Neural progenitor cell (in vitro differentiated cells): ENCODE measurements at regions not wholly inside any gene's neighbourhood (a gene's known extent, or its start where the extent isn't known, plus 50 kb on each side); places are given as distances from the start of the nearest gene placed in this dataset.

ENCODE experiments used
- DNase-seq: peaks from one replicate; pipeline ENCODE4 v3.0.0-alpha.2; 2016; ENCODE audit warnings: low spot score
- H2AFZ ChIP-seq: fragments of 200-600 bp; sonication (generic); replicated peaks from 2 replicates; pipeline ENCODE4 v1.6.1; 2016; ENCODE audit warnings: antibody characterized with exemption
- H3F3A ChIP-seq: fragments of 200-600 bp; sonication (generic); 2 replicates; pipeline ENCODE4 v1.6.1; 2016; ENCODE audit warnings: antibody characterized with exemption, low read depth
- H3K27ac ChIP-seq: fragments of 200-600 bp; sonication (generic); 2 replicates; pipeline ENCODE4 v1.5.1; 2016; ENCODE audit warnings: mild to moderate bottlenecking
- H3K27me3 ChIP-seq: fragments of 200-600 bp; sonication (generic); 2 replicates; pipeline ENCODE4 v1.6.1; 2016; ENCODE audit warnings: mild to moderate bottlenecking, moderate library complexity
- H3K36me3 ChIP-seq: fragments of 200-600 bp; sonication (generic); 2 replicates; pipeline ENCODE4 v1.5.1; 2016
- H3K4me1 ChIP-seq: fragments of 200-600 bp; sonication (generic); 2 replicates; pipeline ENCODE4 v1.6.1; 2016; ENCODE audit warnings: mixed run types
- H3K4me2 ChIP-seq: fragments of 200-600 bp; sonication (generic); 2 replicates; pipeline ENCODE4 v1.6.1; 2016
- H3K4me3 ChIP-seq: fragments of 200-600 bp; sonication (generic); 2 replicates; pipeline ENCODE4 v1.5.1; 2016
- H3K79me2 ChIP-seq: fragments of 200-600 bp; sonication (generic); 2 replicates; pipeline ENCODE4 v1.6.1; 2016; ENCODE audit warnings: low read depth
- H3K9ac ChIP-seq: fragments of 200-600 bp; sonication (generic); 2 replicates; pipeline ENCODE4 v1.6.1; 2016
- H3K9me3 ChIP-seq: fragments of 200-600 bp; sonication (generic); 2 replicates; pipeline ENCODE4 v1.5.1; 2016; ENCODE audit warnings: low read depth
- H4K20me1 ChIP-seq: fragments of 200-600 bp; sonication (generic); 2 replicates; pipeline ENCODE4 v1.6.1; 2016; ENCODE audit warnings: low read depth
- H3K27ac Mint-ChIP-seq: 3 replicates; pipeline ENCODE4 v1.8.0; 2021; ENCODE audit warnings: mixed read lengths
- H3K27me3 Mint-ChIP-seq: 2 replicates; pipeline ENCODE4 v1.8.0; 2022; ENCODE audit warnings: low read depth, mild to moderate bottlenecking, inconsistent platforms, moderate library complexity, mixed read lengths; ENCODE audit not compliant: insufficient read depth
- H3K36me3 Mint-ChIP-seq: 3 replicates; pipeline ENCODE4 v1.8.0; 2021; ENCODE audit warnings: mixed read lengths
- H3K4me1 Mint-ChIP-seq: 3 replicates; pipeline ENCODE4 v1.8.0; 2021; ENCODE audit warnings: mixed read lengths
- H3K4me3 Mint-ChIP-seq: 3 replicates; pipeline ENCODE4 v1.8.0; 2021; ENCODE audit warnings: mild to moderate bottlenecking, moderate library complexity, mixed read lengths
- H3K9me3 Mint-ChIP-seq: 3 replicates; pipeline ENCODE4 v1.8.0; 2020; ENCODE audit warnings: mixed read lengths
- EZH2 ChIP-seq: fragments of 200-600 bp; sonication (generic); IDR thresholded peaks from 2 replicates; pipeline ENCODE4 v1.6.1; 2017; ENCODE audit warnings: antibody characterized with exemption, mild to moderate bottlenecking, moderate library complexity
- EZH2phosphoT487 ChIP-seq: fragments of 200-600 bp; sonication (generic); IDR thresholded peaks from 2 replicates; pipeline ENCODE4 v1.6.1; 2017; ENCODE audit warnings: antibody characterized with exemption
- TF ChIP-seq, protein P1 (sequence below): fragments of 200-600 bp; sonication (generic); IDR thresholded peaks from 2 replicates; pipeline ENCODE4 v1.5.1; 2017; ENCODE audit warnings: antibody characterized with exemption, mild to moderate bottlenecking

DNA sequence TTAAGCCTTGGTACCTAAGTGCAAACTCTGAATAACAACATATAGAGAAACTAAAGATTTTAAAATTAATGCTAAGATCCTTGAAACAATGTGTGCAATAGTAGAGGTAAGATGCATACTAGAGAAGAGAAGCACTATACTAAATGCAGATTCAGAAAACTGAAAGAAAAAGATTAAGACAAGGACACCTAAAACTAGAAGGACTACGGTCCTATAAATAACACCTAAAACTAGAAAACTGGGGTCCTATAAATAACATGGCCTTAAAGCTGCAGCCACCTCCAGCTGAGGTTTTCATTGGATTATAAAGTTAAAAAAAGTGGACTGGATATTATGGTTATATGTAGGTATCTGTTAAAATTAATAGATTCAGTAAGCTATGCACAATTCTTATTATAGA lies 320.9 kb downstream of the IPMK start:
- Histone ChIP-seq H3K36me3 (no peaks in the 10 kb centered on the region), H3K79me2 (no peaks in the 10 kb centered on the region), H3K4me2 (no peak overlapping the region), H4K20me1 (no peaks in the 10 kb centered on the region), H2AFZ (no peak overlapping the region), H3K9me3 (no peaks in the 10 kb centered on the region), H3K27ac (no peak overlapping the region), H3K9ac (no peak overlapping the region), H3K4me1 (no peaks in the 10 kb centered on the region), H3K4me3 (no peak overlapping the region), H3K27me3 (no peaks in the 10 kb centered on the region), H3F3A (no peaks in the 10 kb centered on the region)
- Mint-ChIP-seq H3K4me3 (no peak overlapping the region), H3K27me3 (no peaks in the 10 kb centered on the region), H3K36me3 (no peaks in the 10 kb centered on the region), H3K4me1 (no peaks in the 10 kb centered on the region), H3K9me3 (no peaks in the 10 kb centered on the region), H3K27ac (no peak overlapping the region)
- no peak for DNase-seq
- no peak for TF ChIP-seq EZH2phosphoT487
- TF ChIP-seq EZH2: no peak
- TF ChIP-seq, protein P1, sequence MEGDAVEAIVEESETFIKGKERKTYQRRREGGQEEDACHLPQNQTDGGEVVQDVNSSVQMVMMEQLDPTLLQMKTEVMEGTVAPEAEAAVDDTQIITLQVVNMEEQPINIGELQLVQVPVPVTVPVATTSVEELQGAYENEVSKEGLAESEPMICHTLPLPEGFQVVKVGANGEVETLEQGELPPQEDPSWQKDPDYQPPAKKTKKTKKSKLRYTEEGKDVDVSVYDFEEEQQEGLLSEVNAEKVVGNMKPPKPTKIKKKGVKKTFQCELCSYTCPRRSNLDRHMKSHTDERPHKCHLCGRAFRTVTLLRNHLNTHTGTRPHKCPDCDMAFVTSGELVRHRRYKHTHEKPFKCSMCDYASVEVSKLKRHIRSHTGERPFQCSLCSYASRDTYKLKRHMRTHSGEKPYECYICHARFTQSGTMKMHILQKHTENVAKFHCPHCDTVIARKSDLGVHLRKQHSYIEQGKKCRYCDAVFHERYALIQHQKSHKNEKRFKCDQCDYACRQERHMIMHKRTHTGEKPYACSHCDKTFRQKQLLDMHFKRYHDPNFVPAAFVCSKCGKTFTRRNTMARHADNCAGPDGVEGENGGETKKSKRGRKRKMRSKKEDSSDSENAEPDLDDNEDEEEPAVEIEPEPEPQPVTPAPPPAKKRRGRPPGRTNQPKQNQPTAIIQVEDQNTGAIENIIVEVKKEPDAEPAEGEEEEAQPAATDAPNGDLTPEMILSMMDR: no peak

DNA sequence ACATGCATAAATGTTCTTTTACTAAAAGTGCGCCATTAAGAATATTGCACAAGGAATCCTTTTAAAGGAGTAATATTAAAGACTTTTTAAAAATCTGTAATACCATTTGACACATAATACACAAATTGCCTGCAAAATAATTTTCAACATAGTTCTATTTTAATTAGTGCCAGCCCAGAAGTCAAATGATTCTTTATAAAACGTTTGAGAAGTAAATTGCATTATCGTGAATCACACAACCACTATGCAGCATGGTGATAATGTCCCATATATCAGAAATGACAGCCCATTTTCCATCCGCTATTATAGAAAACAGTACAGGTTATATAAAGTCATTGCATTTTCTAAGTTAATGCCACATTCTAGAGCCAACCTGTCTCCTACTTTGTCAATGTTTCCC lies 324.0 kb downstream of the IPMK start:
- no peak overlapping the region for H3K4me3 Mint-ChIP-seq
- H3K27ac Mint-ChIP-seq: no peak overlapping the region
- Histone ChIP-seq H3K9me3 (no peaks in the 10 kb centered on the region), H3K27me3 (no peaks in the 10 kb centered on the region), H4K20me1 (no peaks in the 10 kb centered on the region), H3K79me2 (no peaks in the 10 kb centered on the region), H3K36me3 (no peaks in the 10 kb centered on the region), H2AFZ (no peak overlapping the region), H3K9ac (no peak overlapping the region), H3K4me2 (no peak overlapping the region), H3K27ac (no peak overlapping the region), H3K4me3 (no peak overlapping the region), H3K4me1 (no peaks in the 10 kb centered on the region), H3F3A (no peaks in the 10 kb centered on the region)
- H3K27me3 Mint-ChIP-seq: no peaks in the 10 kb centered on the region
- TF ChIP-seq EZH2 (no peak), EZH2phosphoT487 (no peak)
- TF ChIP-seq, protein P1: no peak
- H3K4me1 Mint-ChIP-seq: no peaks in the 10 kb centered on the region
- no peaks in the 10 kb centered on the region for H3K9me3 Mint-ChIP-seq
- DNase-seq: no peak
- no peaks in the 10 kb centered on the region for H3K36me3 Mint-ChIP-seq

DNA sequence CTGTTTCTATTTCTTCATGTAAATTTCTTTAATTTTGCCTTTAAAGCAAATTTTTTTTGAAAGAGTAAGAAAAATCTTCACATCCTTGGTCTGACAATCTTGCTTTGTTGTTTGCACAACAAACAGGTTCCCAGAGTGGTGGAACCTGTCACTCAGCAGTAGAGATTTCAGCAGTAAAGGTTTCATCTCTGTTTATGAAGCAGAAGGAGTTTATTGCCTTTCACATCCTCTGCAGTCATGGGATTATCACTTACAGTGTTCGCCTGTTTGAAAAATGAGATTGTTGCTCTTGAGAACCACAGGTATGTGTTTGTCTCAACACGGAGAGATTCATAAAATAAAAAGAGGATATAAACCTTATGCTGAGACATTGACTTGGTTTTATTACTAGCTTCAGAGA lies 342.6 kb downstream of the IPMK start:
- Mint-ChIP-seq H3K9me3 (no peaks in the 10 kb centered on the region), H3K27ac (no peak overlapping the region), H3K27me3 (no peaks in the 10 kb centered on the region), H3K4me3 (no peak overlapping the region), H3K4me1 (no peaks in the 10 kb centered on the region), H3K36me3 (no peaks in the 10 kb centered on the region)
- H3K9me3 ChIP-seq: no peaks in the 10 kb centered on the region
- no peak overlapping the region for H2AFZ ChIP-seq
- H3K9ac ChIP-seq: no peak overlapping the region
- H3K4me1 ChIP-seq: no peaks in the 10 kb centered on the region
- TF ChIP-seq EZH2phosphoT487 (no peak), EZH2 (no peak)
- TF ChIP-seq, protein P1: no peak
- no peak for DNase-seq
- H3K4me2 ChIP-seq: no peak overlapping the region
- no peaks in the 10 kb centered on the region for H3K27me3 ChIP-seq
- no peak overlapping the region for H3K27ac ChIP-seq
- H3K4me3 ChIP-seq: no peak overlapping the region
- H3K36me3 ChIP-seq: no peaks in the 10 kb centered on the region
- H3F3A ChIP-seq: no peaks in the 10 kb centered on the region
- no peaks in the 10 kb centered on the region for H3K79me2 ChIP-seq
- no peaks in the 10 kb centered on the region for H4K20me1 ChIP-seq

DNA sequence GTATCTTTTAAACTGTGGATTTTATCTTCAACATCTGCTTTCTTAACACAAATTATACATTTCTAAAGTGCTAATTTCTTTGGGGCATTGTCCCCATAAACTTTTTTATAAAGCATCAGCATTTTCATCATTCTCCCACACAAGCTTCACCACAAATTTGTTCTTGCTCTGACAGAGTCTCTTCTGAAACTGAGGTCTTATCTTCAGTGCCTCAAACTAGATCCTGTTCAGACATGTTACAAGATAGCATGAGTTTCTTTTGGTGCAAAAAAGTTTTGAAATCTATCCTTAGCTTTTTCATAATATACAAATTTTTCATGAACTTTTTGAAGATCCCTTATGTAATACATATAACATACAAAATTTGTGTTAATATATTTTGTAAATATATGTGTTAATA lies 346.6 kb downstream of the IPMK start:
- Histone ChIP-seq H3K4me1 (no peaks in the 10 kb centered on the region), H3F3A (no peaks in the 10 kb centered on the region), H3K79me2 (no peaks in the 10 kb centered on the region), H3K9ac (no peak overlapping the region), H3K36me3 (no peaks in the 10 kb centered on the region), H3K27me3 (no peaks in the 10 kb centered on the region), H3K27ac (no peak overlapping the region), H3K4me2 (no peak overlapping the region), H2AFZ (no peak overlapping the region), H4K20me1 (no peaks in the 10 kb centered on the region), H3K4me3 (no peak overlapping the region), H3K9me3 (no peaks in the 10 kb centered on the region)
- no peak for TF ChIP-seq EZH2
- TF ChIP-seq, protein P1: no peak
- TF ChIP-seq EZH2phosphoT487: no peak
- no peak for DNase-seq
- no peak overlapping the region for H3K27ac Mint-ChIP-seq
- H3K27me3 Mint-ChIP-seq: no peaks in the 10 kb centered on the region
- no peaks in the 10 kb centered on the region for H3K9me3 Mint-ChIP-seq
- no peak overlapping the region for H3K4me3 Mint-ChIP-seq
- no peaks in the 10 kb centered on the region for H3K36me3 Mint-ChIP-seq
- H3K4me1 Mint-ChIP-seq: no peaks in the 10 kb centered on the region
